ENCODE measurements at regions not wholly inside any gene's neighbourhood (a gene's known extent, or its start where the extent isn't known, plus 50 kb on each side); places are given as distances from the start of the nearest gene placed in this dataset.
A peak's percentile ranks its signal among the peaks of the same experiment; 100 is the strongest.

DNA sequence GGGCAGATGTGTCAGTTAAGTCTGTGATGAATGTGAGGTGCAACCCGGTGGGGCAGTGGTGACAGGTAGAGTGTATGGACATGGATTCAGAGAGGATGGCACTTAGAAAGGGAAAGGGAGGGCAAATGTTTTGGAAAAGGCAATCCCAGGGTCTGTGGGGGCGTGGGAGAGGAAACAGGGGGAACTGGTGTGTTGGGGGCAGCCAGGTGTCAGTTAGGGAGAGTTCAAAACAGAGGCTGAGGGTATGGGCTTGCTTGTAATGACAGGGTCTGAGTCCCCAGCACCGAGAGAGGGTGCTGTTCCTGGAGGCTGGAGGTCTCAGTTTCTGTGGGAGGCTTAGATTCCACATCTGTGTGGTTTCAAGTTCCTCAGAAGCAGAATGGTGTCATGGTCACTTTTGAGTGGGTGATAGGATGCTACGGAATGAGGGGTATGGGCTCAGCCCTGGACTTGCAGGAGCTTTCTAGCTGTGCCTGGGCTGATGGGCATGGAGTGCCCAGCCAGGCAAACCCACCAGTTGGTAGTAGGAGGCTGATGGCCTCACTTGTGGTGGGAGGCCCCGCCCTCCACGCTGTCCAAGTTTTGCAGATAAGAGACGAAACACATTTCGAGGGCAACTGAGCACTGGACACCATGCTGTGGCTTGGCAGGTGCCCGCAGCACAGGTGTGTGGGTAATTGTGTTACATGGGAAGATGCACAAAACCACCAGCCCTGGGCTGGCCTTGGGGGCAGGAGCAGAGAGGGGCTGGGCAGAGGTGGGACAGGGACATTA lies 209.4 kb downstream of the RPLP1 start:
- no peaks in the 10 kb centered on the region; the same call in 1 of the 2 replicates for H3K9me3 ChIP-seq (ENCODE audit: control insufficient read depth, insufficient read depth, low read length)
- dilution Hi-C loops (cut with HindIII; ENCODE audit: low sequenced_read_pairs, unreplicated experiment), result no loop called here
- no peak overlapping the region for H3K4me2 ChIP-seq (ENCODE audit: low read depth, low read length)
- peak overlapping the region; percentile 10 for H2AFZ ChIP-seq (replicated peaks; ENCODE audit: low read length, poor library complexity)
- no peak overlapping the region for H2BK15ac ChIP-seq (ENCODE audit: low read depth, low read length)
- no peak overlapping the region for H4K5ac ChIP-seq (ENCODE audit: low read depth, low read length)
- H2AK5ac ChIP-seq (ENCODE audit: low read depth, low read length), result no peak overlapping the region
- intact Hi-C loops (cut with micrococcal nuclease), result no loop called here
- no peak overlapping the region for H2BK5ac ChIP-seq (ENCODE audit: low read depth, low read length, poor library complexity, severe bottlenecking)
- no peaks in the 10 kb centered on the region for H3K4me1 ChIP-seq (ENCODE audit: control insufficient read depth, insufficient read depth, low read length)
- H3K27ac ChIP-seq (ENCODE audit: insufficient read depth, low read length), result no peak overlapping the region
- H4K91ac ChIP-seq (ENCODE audit: insufficient read depth, low read depth, low read length), result no peak overlapping the region
- H4K20me1 ChIP-seq (ENCODE audit: insufficient read depth, low read length), result no peaks in the 10 kb centered on the region; the same call in 1 of the 2 replicates
- ATAC-seq (ENCODE audit: low read depth), result no peak
- H3K9me1 ChIP-seq (ENCODE audit: insufficient read depth, low read length), result peaks cover 3% of the 10 kb centered on the region; the same call in 1 of the 2 replicates
- no peak overlapping the region for H3K18ac ChIP-seq (ENCODE audit: low read depth, low read length)
- DNase-seq, result no peak
- no peak overlapping the region for H2BK20ac ChIP-seq (ENCODE audit: low read depth, low read length)
- H3K56ac ChIP-seq (ENCODE audit: extremely low read depth, insufficient read depth, low read length), result no peak overlapping the region
- no peak overlapping the region for H2BK120ac ChIP-seq (ENCODE audit: low read depth, low read length)
- no peak overlapping the region for H3K4me3 ChIP-seq (ENCODE audit: insufficient read depth, low read depth, low read length)
- BruUV-seq (replicated peaks), result no TSS peak
- in situ Hi-C loops (cut with MboI; ENCODE audit: low sequenced_read_pairs), result no loop called here
- ChIA-PET CTCF (no interaction called here), POLR2A (ENCODE audit: unreplicated experiment) (no interaction called here)
- peaks cover 77% of the 10 kb centered on the region for H3K27me3 ChIP-seq (ENCODE audit: control insufficient read depth, insufficient read depth, low read length)
- H3K4ac ChIP-seq (ENCODE audit: low read depth, low read length), result no peak overlapping the region
- no peak overlapping the region for H4K8ac ChIP-seq (ENCODE audit: low read depth in 2 of 2, low read length in 2 of 2)
- H3K9ac ChIP-seq (ENCODE audit: low read depth, low read length), result no peak overlapping the region
- no peak overlapping the region for H3K23ac ChIP-seq (ENCODE audit: low read depth, low read length)
- H3K79me1 ChIP-seq (ENCODE audit: low read depth in 1 of 2, low read length in 2 of 2), result no peaks in the 10 kb centered on the region
- peak overlapping the region; percentile 13 for H2AK9ac ChIP-seq (replicated peaks; ENCODE audit: low read depth, low read length, poor library complexity)
- no peaks in the 10 kb centered on the region for H3K36me3 ChIP-seq (ENCODE audit: control insufficient read depth, insufficient read depth, low read length)
- WGBS, 2 experiments (ENCODE audit: extremely low coverage in 2 of 2, insufficient read length in 1 of 2), result 78% methylated on average over 2 of the region's 9 CpGs; no CpG with 5 or more reads in 1 of the 2 experiments
- H3K14ac ChIP-seq (replicated peaks; ENCODE audit: low read depth, low read length), result no peak overlapping the region
- TF ChIP-seq SMC3 (IDR thresholded peaks at IDR 0.05; ENCODE audit: low read depth, low read length) (no peak), CEBPB (IDR thresholded peaks at IDR 0.05; ENCODE audit: low read depth, low read length) (no peak), MAZ (IDR thresholded peaks at IDR 0.05; ENCODE audit: borderline replicate concordance, low read depth, low read length) (no peak), MAFK (IDR thresholded peaks at IDR 0.05; ENCODE audit: low read depth, low read length) (no peak), ELK1 (IDR thresholded peaks at IDR 0.05; ENCODE audit: borderline replicate concordance, low read depth, low read length) (no peak), RFX5 (IDR thresholded peaks at IDR 0.05; ENCODE audit: low read depth, low read length) (no peak), CHD1 (IDR thresholded peaks at IDR 0.05; ENCODE audit: low read depth, low read length) (no peak), MXI1 (IDR thresholded peaks at IDR 0.05; ENCODE audit: borderline replicate concordance, low read depth, low read length) (no peak), NFE2L2 (IDR thresholded peaks at IDR 0.05; ENCODE audit: low read depth, low read length) (no peak), BHLHE40 (IDR thresholded peaks at IDR 0.05; ENCODE audit: low read depth, low read length) (no peak), RAD21 (IDR thresholded peaks at IDR 0.05; ENCODE audit: low read length) (no peak), RCOR1 (IDR thresholded peaks at IDR 0.05; ENCODE audit: insufficient replicate concordance, low read length) (no peak), FOS (IDR thresholded peaks at IDR 0.05; ENCODE audit: low read depth, low read length) (no peak), POLR2A (IDR thresholded peaks at IDR 0.05; ENCODE audit: low read depth, low read length) (no peak)
- TF ChIP-seq, protein P1, sequence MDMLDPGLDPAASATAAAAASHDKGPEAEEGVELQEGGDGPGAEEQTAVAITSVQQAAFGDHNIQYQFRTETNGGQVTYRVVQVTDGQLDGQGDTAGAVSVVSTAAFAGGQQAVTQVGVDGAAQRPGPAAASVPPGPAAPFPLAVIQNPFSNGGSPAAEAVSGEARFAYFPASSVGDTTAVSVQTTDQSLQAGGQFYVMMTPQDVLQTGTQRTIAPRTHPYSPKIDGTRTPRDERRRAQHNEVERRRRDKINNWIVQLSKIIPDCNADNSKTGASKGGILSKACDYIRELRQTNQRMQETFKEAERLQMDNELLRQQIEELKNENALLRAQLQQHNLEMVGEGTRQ (IDR thresholded peaks at IDR 0.05; ENCODE audit: low read depth, low read length), result no peak
- TF ChIP-seq, protein P2, sequence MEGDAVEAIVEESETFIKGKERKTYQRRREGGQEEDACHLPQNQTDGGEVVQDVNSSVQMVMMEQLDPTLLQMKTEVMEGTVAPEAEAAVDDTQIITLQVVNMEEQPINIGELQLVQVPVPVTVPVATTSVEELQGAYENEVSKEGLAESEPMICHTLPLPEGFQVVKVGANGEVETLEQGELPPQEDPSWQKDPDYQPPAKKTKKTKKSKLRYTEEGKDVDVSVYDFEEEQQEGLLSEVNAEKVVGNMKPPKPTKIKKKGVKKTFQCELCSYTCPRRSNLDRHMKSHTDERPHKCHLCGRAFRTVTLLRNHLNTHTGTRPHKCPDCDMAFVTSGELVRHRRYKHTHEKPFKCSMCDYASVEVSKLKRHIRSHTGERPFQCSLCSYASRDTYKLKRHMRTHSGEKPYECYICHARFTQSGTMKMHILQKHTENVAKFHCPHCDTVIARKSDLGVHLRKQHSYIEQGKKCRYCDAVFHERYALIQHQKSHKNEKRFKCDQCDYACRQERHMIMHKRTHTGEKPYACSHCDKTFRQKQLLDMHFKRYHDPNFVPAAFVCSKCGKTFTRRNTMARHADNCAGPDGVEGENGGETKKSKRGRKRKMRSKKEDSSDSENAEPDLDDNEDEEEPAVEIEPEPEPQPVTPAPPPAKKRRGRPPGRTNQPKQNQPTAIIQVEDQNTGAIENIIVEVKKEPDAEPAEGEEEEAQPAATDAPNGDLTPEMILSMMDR (conservative IDR thresholded peaks at IDR 0.05; ENCODE audit: low read depth, low read length), result no peak
